ENCODE measurements at regions not wholly inside any gene's neighbourhood (a gene's known extent, or its start where the extent isn't known, plus 50 kb on each side); places are given as distances from the start of the nearest gene placed in this dataset.

- Histone ChIP-seq H3K9me2 (ENCODE audit: insufficient read depth) (no peaks in the 10 kb centered on the region), H3K4me3 (no peak overlapping the region), H3K27me3 (ENCODE audit: insufficient read depth) (no peaks in the 10 kb centered on the region), H3K79me2 (replicated peaks; ENCODE audit: insufficient read depth) (no peaks in the 10 kb centered on the region), H3F3A (replicated peaks; ENCODE audit: low read depth) (no peaks in the 10 kb centered on the region), H3K4me1 (ENCODE audit: insufficient read depth) (no peaks in the 10 kb centered on the region), H3K36me3 (ENCODE audit: insufficient read depth) (no peaks in the 10 kb centered on the region), H3K27ac (ENCODE audit: low read depth) (no peak overlapping the region), H2AFZ (no peak overlapping the region), H4K20me1 (replicated peaks; ENCODE audit: insufficient read depth) (no peaks in the 10 kb centered on the region), H3K4me2 (no peak overlapping the region)
- DNase-seq (ENCODE audit: low spot score) (no peak), ATAC-seq (no peak)
- TF ChIP-seq ETS1 (IDR thresholded peaks at IDR 0.05) (no peak), ZNF331 (CRISPR knock-in tag; IDR thresholded peaks at IDR 0.05; ENCODE audit: low read depth) (no peak), CTCF (conservative IDR thresholded peaks at IDR 0.05; ENCODE audit: low read depth in 2 of 2) (no peak)
- Mint-ChIP-seq H3K4me1 (no peaks in the 10 kb centered on the region), H3K27me3 (ENCODE audit: insufficient read depth, low read depth, poor library complexity) (no peaks in the 10 kb centered on the region), H3K36me3 (ENCODE audit: low read depth) (no peaks in the 10 kb centered on the region; the same call in 2 of the 3 replicates), H3K9me3 (peaks cover 10% of the 10 kb centered on the region; the same call in 2 of the 3 replicates), H3K27ac (no peak overlapping the region), H3K4me3 (no peak overlapping the region)
Measured at GRCh38 chr15:92243227-92243626, 150.5 kb upstream of the ST8SIA2 start.

- H3K4me1 Mint-ChIP-seq: no peaks in the 10 kb centered on the region
- no peak overlapping the region for H3K4me3 Mint-ChIP-seq
- H3K27me3 ChIP-seq (ENCODE audit: insufficient read depth): no peaks in the 10 kb centered on the region
- no peak overlapping the region for H2AFZ ChIP-seq
- no peaks in the 10 kb centered on the region for H3K79me2 ChIP-seq (replicated peaks; ENCODE audit: insufficient read depth)
- H3K4me1 ChIP-seq (ENCODE audit: insufficient read depth): no peaks in the 10 kb centered on the region
- no peaks in the 10 kb centered on the region for H3F3A ChIP-seq (replicated peaks; ENCODE audit: low read depth)
- H3K4me2 ChIP-seq: no peak overlapping the region
- H3K4me3 ChIP-seq: no peak overlapping the region
- ATAC-seq (no peak), DNase-seq (ENCODE audit: low spot score) (no peak)
- H3K9me3 Mint-ChIP-seq: no peaks in the 10 kb centered on the region
- no peak overlapping the region for H3K27ac ChIP-seq (ENCODE audit: low read depth)
- no peaks in the 10 kb centered on the region for H3K27me3 Mint-ChIP-seq (ENCODE audit: insufficient read depth, low read depth, poor library complexity)
- H4K20me1 ChIP-seq (replicated peaks; ENCODE audit: insufficient read depth): no peaks in the 10 kb centered on the region
- H3K27ac Mint-ChIP-seq: no peak overlapping the region
- no peaks in the 10 kb centered on the region for H3K9me2 ChIP-seq (ENCODE audit: insufficient read depth)
- H3K36me3 ChIP-seq (ENCODE audit: insufficient read depth): no peaks in the 10 kb centered on the region
- H3K36me3 Mint-ChIP-seq (ENCODE audit: low read depth): no peaks in the 10 kb centered on the region
- no peak for TF ChIP-seq ETS1 (IDR thresholded peaks at IDR 0.05)
- no peak for TF ChIP-seq POLR2AphosphoS5 (IDR thresholded peaks at IDR 0.05; ENCODE audit: low read depth)
- no peak for TF ChIP-seq ZNF331 (CRISPR knock-in tag; IDR thresholded peaks at IDR 0.05; ENCODE audit: low read depth)
- no peak for TF ChIP-seq ZNF462 (CRISPR knock-in tag; IDR thresholded peaks at IDR 0.05)
- TF ChIP-seq NANOG (IDR thresholded peaks at IDR 0.05; ENCODE audit: borderline replicate concordance): no peak
- TF ChIP-seq EZH2phosphoT487 (IDR thresholded peaks at IDR 0.05; ENCODE audit: unreplicated experiment): no peak
- TF ChIP-seq CREB1 (CRISPR knock-in tag; IDR thresholded peaks at IDR 0.05; ENCODE audit: low read depth): no peak
- no peak for TF ChIP-seq JUNB (IDR thresholded peaks at IDR 0.05; ENCODE audit: unreplicated experiment)
- TF ChIP-seq STAT1 (IDR thresholded peaks at IDR 0.05; ENCODE audit: unreplicated experiment): no peak
- no peak for TF ChIP-seq EZH2 (IDR thresholded peaks at IDR 0.05; ENCODE audit: low read depth, unreplicated experiment)
- no peak for TF ChIP-seq ZNF114 (CRISPR knock-in tag; IDR thresholded peaks at IDR 0.05)
Measured at GRCh38 chr15:92244703-92245102, 149.0 kb upstream of the ST8SIA2 start.

Measured in GM23338 (cell line).